ENCODE measurements at regions not wholly inside any gene's neighbourhood (a gene's known extent, or its start where the extent isn't known, plus 50 kb on each side); places are given as distances from the start of the nearest gene placed in this dataset.
"Not testable (repeated sequence)": the region's sequence is repeated elsewhere in the genome, so short reads cannot be mapped to it uniquely, and the experiment has no call there.

DNA sequence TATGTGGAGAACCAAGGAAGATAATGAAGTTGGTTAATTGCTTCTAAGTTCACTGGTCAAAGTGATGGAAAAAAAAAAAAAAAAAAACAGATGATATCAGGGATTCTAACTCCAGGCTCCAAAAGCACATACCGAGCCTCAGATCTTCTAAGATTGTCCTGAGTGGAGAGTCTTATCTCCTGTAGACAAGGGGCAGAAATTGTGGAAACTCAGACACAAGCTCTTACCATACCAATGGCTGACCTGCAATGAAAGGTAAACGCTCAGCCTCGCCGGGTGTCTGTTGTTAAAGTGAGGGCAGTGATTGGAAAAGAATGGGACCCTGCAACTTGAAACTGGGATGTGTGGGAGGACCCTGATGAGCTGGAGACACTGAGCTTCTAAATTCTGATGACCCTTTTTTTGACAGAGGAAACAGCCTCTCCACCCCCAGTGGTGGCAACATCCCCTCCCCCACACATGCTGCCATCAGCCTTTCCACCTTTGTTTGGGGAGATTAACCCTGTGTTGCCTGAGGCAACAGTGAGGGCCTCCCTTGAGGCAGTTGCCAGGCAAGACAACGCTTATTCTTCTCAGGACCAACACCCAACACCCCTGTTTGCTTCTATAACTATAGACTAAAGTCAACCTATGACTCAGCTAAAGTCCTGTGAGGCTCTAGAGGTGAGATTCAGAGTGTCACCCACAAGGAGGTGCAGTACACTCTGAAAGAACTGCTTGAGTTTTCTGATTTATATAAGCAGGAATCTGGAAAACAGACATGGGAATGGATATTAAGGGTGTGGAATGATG, 154.0 kb downstream of the THBS2 start:
- no peak for DNase-seq

DNA sequence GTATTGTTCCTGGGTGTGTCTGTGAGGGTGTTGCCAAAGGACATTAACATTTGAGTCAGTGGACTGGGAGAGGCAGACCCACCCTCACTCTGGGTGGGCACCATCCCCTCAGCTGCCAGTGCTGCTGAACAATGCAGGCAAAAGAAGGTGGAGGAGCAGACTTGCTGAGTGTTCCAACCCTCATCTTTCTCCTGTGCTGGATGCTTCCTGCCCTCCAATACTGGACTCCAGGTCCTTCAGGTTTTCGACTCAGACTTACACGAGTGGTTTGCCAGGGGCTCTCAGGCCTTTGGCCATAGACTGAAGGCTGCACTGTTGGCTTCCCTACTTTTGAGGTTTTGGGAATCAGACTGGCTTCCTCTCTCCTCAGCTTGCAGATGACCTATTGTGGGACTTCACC, 155.0 kb downstream of the THBS2 start:
- not testable (repeated sequence) for DNase-seq

- no peak for DNase-seq
These were observed 155.5 kb downstream of the THBS2 start for GRCh38 chr6:169098116-169098515.

- no peak for DNase-seq
These were observed 156.2 kb downstream of the THBS2 start for GRCh38 chr6:169097381-169097959.

DNA sequence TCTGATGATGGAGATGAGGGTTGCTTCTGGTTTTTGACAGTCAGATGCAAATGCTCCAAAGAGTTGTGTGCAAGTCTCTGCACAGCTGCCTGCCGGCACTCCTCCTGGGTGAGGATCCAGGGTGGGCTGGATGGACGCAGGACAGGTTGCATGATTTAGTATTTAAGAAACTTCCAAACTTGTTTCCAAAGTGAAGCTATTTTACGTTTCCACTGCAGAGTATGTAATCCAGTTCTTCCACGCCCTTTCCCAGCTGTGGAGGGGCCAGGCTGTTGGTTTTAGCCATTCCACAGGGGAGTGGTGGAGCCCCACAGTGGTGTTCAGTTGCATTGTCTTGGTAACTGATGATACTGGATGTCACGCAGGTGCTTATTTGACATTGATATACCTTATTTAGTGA, 157.3 kb downstream of the THBS2 start:
- DNase-seq: no peak

DNA sequence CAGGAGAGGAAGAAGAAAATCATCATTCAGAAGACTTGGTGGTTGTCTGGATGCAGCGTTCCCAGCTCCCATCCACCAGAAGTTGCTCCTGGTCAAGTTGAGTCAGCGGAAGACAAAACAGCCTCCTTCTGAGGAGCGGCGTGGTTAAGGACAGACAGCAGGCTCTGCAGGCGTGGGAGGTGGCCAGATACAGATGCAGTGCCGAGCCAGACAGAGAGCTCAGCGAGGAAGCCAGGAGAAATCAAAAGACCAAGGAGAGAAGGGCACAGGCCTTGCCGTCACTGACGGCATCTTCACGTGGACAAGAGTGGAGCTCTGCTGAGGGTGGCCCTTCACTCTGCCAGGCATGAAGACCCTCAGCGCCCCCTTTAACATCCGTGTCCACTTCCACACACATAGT, 158.5 kb downstream of the THBS2 start:
- DNase-seq: no peak

GRCh38 chr6:169094552-169094950, 159.1 kb downstream of the THBS2 start:
- DNase-seq: no peak

GRCh38 chr6:169093770-169094551, 159.7 kb downstream of the THBS2 start:
- no peak for DNase-seq

- DNase-seq: no peak
These were observed 160.5 kb downstream of the THBS2 start for GRCh38 chr6:169093066-169093723.

GRCh38 chr6:169092375-169092774, 161.3 kb downstream of the THBS2 start:
- no peak for DNase-seq

GRCh38 chr6:169090514-169091127, 163.0 kb downstream of the THBS2 start:
- not testable (repeated sequence) for DNase-seq

DNA sequence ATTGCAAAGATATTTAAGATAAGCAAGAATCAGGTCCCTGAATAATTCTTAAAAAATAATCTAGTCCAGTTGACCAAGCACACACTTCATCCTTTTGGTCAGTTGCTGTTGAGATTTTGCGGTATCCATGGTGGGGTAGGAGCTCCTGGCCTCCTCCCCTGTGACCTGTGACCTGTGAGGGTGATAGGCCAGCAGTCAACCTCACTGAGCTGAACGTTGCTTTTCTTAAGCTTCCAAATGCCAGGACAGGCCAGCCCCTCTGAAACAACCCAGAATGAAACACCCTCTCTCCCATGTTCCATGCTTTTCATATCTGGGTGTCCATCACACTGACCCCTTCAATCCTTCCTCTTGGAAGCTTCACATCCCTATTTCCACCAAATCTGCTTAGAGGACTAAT, 164.9 kb downstream of the THBS2 start:
- DNase-seq: no peak

DNA sequence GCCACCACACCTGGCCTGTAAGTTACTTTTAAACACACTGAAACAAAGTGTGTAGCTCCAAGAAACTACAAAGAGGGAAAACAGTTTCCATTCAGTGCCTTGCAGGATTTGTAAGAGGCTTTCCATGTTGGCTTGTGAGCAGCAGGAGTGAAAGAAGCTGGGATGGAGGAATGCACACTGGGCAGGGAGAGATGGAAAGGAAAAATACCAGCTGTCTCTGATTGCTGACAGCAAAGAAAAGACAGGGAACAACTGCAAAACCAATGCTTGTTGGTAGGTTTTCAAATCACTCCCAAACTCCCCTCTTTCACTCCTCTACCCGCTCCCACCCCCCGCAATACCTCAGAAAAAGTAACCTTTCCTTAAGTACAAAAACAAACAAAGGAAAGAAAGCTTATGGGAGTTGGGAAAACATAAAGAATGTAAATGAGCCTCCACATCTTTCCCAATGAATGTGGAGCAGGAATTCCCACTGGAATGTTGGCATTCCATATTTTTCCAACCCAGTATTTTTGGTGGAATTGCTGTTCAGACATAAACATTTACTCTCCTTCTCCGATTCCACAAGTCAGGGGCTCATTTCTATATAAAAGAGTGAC, 166.1 kb downstream of the THBS2 start:
- no peak for DNase-seq

DNA sequence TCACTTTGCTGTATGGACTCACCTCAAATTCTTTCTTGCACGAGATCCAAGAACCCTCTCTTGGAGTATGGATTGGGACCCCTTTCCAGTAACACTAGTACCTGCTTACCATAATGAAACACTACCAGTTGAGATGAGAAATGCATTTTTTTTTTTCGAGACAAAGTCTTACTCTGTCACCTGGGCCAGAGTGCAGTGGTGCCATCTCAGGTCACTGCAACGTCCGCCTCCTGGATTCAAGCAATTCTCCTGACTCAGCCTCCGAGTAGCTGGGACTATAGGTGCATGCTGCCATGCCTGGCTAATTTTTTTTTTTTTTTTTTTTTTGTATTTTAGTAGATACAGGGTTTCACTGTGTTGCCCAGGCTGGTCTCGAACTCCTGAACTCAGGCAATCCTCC, 167.0 kb downstream of the THBS2 start:
- not testable (repeated sequence) for DNase-seq

- no peak for DNase-seq
These were observed 167.6 kb downstream of the THBS2 start for GRCh38 chr6:169086020-169086419.

- DNase-seq: no peak
These were observed 168.2 kb downstream of the THBS2 start for GRCh38 chr6:169085466-169085865.

- not testable (repeated sequence) for DNase-seq
These were observed 169.1 kb downstream of the THBS2 start for GRCh38 chr6:169084557-169084956.

- no peak for DNase-seq
These were observed 169.6 kb downstream of the THBS2 start for GRCh38 chr6:169084067-169084466.

- DNase-seq: no peak
These were observed 170.2 kb downstream of the THBS2 start for GRCh38 chr6:169083508-169083874.

- DNase-seq: no peak
These were observed 170.7 kb downstream of the THBS2 start for GRCh38 chr6:169082817-169083507.

DNA sequence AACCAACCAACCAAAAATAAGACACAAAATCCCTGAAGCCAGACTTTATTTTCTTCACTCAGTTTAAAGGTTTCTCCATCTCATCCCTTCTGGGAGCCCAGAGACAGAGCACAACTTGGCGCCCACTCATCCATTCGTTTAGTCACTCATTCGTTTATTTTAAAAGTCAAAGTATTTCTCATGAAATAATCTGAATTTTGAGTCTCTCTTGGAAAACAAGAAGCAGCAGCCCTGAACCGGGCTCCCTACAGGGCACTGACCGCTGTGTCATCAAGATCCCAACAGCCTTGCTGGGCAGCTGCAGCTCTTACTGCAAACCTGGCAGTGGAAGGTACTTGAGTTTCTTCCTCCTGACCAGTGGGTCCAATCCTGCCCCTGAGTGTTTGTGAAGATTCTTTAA, 171.6 kb downstream of the THBS2 start:
- no peak for DNase-seq

GRCh38 chr6:169081248-169081647, 172.4 kb downstream of the THBS2 start:
- no peak for DNase-seq

Measured in effector CD8-positive, alpha-beta T cell (primary cell).